ENCODE measurements at regions not wholly inside any gene's neighbourhood (a gene's known extent, or its start where the extent isn't known, plus 50 kb on each side); places are given as distances from the start of the nearest gene placed in this dataset.

DNA sequence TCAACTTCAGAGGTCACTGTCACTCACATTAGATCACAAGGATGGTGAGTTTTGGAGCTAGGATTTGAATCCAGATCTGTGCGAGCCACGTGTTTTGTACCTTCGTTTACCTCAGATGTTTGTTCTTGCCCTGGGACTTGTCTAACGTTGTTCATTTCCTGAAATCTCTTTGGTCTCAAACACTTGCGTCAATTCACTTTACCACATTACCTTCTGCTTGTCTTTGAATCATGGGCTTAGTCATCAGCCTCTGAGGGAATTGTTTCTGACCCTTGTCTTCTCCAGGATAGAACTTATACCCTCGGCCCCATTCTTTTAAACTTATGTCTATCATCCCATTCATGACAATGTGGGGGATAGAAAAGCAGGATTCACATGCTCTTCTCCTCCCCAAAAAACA is 282.7 kb downstream of the DCDC2C start:
- ATAC-seq (no peak), DNase-seq (ENCODE audit: low spot score in 2 of 2) (no peak)
- H3K9me3 Mint-ChIP-seq: peaks cover 3 to 6% of the 10 kb centered on the region in 2 donors
- peaks cover 3 to 4% of the 10 kb centered on the region in 2 donors for H3K36me3 Mint-ChIP-seq
- H3K27ac Mint-ChIP-seq: no peak overlapping the region

DNA sequence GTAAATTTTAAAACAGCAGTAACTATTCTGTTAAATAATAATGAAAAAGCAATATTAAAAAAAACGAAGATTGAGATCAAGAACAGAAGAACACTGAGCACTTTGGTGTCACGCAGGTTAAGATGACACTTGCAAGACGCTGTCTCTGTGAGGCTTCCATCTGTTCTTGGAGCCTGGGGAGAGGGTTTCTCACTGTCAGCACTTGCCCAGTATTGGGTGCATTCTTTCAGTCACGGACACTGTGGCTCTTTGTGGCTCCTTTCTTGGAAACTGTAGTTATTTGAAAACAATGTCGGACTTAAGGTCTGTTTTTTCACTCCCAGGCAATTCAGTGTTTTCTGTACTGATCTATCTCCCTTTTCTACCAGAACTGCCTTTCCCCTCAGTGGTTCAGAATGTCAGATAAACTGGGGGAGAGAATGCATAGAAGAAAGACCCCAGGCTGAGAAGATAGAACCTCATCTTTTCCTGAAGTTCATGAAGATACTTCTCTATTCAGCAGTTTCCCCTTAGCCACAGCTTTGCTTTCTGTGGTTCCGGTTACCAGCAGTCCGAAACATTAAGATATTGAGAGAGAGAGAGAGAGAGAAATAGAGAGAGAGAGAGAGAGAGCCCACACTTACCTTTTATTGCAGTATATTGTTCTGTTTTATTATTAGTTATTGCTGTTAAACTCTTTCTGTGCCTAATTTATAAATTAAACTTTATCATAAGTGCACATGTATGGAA is 283.3 kb downstream of the DCDC2C start:
- no peak for DNase-seq (ENCODE audit: low spot score in 2 of 2)
- ATAC-seq: no peak
- Mint-ChIP-seq H3K36me3 (peaks cover 5 to 9% of the 10 kb centered on the region in 2 donors), H3K27ac (no peak overlapping the region), H3K9me3 (peaks cover 8 to 10% of the 10 kb centered on the region in 2 donors)

DNA sequence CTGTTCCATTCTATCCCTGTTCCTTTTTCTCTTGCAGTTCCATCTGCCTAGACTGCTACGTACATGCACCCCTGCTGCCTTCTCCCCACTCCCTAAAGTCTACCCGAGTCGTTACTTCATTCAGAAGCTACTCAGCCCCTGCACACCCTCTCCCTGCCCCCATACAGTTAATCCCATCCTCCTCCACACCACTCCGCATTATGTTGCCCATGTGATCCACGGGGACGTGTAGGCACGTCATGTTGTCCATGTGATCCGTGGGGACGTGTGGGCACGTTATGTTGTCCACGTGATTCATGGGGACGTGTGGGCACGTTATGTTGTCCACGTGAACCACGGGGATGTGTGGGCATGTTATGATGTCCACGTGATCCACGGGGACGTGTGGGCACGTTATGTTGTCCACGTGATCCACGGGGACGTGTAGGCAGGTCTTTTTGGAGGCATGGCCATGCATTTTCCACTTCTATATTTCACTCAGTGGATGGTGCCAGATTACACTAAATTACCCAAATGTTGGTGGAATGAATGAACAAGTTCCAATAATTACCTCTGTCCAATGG is 299.5 kb downstream of the DCDC2C start:
- peaks cover 0 to 5% of the 10 kb centered on the region in 2 donors for H3K36me3 Mint-ChIP-seq
- H3K27ac Mint-ChIP-seq: no peak overlapping the region
- no peak for ATAC-seq
- peaks cover 11 to 19% of the 10 kb centered on the region in 2 donors for H3K9me3 Mint-ChIP-seq
- DNase-seq (ENCODE audit: low spot score in 2 of 2): no peak

DNA sequence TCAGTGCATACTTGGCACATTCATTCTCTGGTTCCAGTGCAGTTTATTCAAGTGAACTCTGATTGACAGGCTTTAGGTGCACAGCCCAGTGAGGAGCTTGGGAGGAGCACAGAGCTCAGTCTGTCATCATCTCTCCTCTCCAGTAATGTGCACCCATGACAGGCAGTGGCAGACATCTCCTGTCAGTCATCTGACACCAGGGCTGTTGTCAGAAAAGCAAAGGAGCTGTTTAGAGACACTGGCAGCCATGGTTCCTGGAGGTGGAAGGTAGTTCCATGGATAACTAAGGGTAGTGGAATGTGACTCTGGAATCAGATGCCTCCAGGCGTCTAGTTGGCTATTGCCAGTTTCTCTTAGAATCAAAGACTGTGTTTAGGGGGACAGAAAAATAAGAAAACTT is 308.8 kb downstream of the DCDC2C start:
- DNase-seq (ENCODE audit: low spot score in 2 of 2): no peak
- ATAC-seq: no peak

GRCh38 chr2:4018535-4018934 is 315.2 kb downstream of the DCDC2C start:
- Mint-ChIP-seq H3K9me3 (peaks cover 8 to 18% of the 10 kb centered on the region in 2 donors), H3K36me3 (peaks cover 0 to 4% of the 10 kb centered on the region in 2 donors), H3K27ac (no peak overlapping the region)
- ATAC-seq (no peak), DNase-seq (ENCODE audit: low spot score in 2 of 2) (no peak)

More for the DNA sequence above, 308.8 kb downstream of the DCDC2C start:
- H3K36me3 Mint-ChIP-seq: peaks cover 0 to 4% of the 10 kb centered on the region in 2 donors
- peaks cover 17 to 21% of the 10 kb centered on the region in 2 donors for H3K9me3 Mint-ChIP-seq
- no peak overlapping the region for H3K27ac Mint-ChIP-seq

GRCh38 chr2:4020153-4020552 is 316.8 kb downstream of the DCDC2C start:
- H3K27ac Mint-ChIP-seq: no peak overlapping the region
- peaks cover 8 to 16% of the 10 kb centered on the region in 2 donors for H3K9me3 Mint-ChIP-seq
- peaks cover 0 to 4% of the 10 kb centered on the region in 2 donors for H3K36me3 Mint-ChIP-seq
- DNase-seq (ENCODE audit: low spot score in 2 of 2): no peak
- no peak for ATAC-seq

DNA sequence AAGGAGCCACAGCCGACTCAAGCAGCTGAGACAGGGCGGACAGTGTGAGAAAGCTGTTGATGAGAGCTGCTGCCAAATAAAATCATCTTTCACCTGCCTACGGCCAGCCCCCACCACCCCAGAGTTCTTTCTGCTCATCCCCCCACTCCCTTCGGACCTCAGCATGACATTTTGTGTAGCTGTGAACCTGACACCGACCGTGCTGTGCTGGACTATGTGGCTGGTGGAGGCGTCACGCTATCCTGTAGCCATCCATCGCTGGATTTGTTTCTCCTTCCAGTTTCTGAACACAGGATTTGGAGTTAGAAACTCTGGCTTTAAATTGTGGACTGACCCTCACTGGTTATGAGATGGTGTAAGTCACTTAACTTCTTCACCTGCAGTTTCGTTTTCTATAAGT is 317.3 kb downstream of the DCDC2C start:
- Mint-ChIP-seq H3K27ac (no peak overlapping the region), H3K36me3 (peaks cover 0 to 4% of the 10 kb centered on the region in 2 donors), H3K9me3 (peaks cover 8 to 16% of the 10 kb centered on the region in 2 donors)
- DNase-seq (ENCODE audit: low spot score in 2 of 2): no peak
- ATAC-seq: no peak

DNA sequence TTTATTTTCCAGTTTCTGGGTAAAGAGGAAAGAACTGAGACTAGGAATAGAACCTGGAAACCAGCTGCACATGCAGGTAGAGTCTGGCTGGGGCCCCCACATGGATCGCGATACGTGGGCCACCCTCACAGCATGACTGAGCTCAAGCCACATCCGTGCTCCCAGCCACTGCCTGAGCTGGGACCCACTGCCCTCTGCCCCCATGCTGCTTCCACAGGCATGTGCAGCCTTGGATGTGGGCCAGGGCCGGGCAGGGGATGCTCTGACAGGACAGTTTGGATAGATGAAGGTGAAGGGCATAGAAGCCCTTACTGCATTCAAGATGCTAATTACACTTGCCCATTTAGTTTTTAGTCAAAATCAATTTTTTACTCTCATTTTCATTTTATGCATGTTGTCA is 321.2 kb downstream of the DCDC2C start:
- H3K27ac Mint-ChIP-seq: no peak overlapping the region
- ATAC-seq: no peak
- peaks cover 0 to 4% of the 10 kb centered on the region in 2 donors for H3K36me3 Mint-ChIP-seq
- DNase-seq (ENCODE audit: low spot score in 2 of 2): no peak
- peaks cover 6 to 8% of the 10 kb centered on the region in 2 donors for H3K9me3 Mint-ChIP-seq

- no peak for DNase-seq (ENCODE audit: low spot score in 2 of 2)
- Mint-ChIP-seq H3K27ac (no peak overlapping the region), H3K9me3 (peaks cover 0 to 6% of the 10 kb centered on the region in 2 donors), H3K36me3 (no peaks in the 10 kb centered on the region)
- no peak for ATAC-seq
Observed at GRCh38 chr2:4029081-4029480, 325.7 kb downstream of the DCDC2C start.

GRCh38 chr2:4039896-4040295 is 336.5 kb downstream of the DCDC2C start:
- no peak for ATAC-seq
- H3K36me3 Mint-ChIP-seq: peaks cover 0 to 6% of the 10 kb centered on the region in 2 donors
- H3K27ac Mint-ChIP-seq: no peak overlapping the region

DNA sequence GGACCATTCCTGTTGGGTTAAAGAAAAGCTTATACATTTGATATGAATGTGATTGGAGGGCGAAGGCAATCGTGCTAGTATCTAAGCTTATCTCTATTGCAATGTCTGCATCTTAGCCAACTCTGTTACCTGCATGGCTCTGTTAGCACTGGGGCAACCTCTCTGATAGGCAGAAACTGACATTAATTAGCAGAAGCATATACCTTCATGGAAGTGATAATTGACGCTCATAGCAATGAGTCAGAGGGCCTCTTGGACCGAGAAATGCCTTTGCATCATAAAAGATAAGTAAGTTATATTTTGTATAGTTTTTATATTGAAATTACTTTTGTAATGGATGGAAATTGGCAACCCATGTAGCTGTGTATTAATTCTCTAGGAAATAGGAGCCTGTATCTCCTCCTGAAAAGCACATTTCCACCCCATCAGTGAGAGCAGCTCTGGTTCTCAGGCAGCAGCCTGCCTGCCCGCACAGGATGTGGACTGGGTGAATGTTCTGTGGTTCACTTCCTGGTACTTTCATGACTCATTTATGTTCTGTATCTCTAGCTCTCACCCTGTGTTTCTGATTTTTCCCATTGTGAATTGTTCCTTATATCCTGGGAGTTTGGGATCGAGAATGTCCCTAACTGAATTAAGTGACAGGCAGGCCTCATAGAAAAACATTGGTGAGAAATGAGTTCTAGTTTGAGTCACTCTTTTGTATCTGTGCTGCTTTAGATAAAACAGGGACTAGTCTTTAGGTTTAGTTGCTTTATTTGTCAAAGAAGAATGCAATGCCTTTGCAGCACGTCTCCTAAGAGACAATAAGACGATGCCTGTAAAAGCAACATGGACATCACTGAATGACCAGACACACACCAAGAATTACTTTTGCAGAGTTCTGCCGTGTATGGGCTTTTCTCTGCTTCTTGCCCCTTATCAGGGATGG is 344.9 kb downstream of the DCDC2C start:
- H3K27ac Mint-ChIP-seq: no peak overlapping the region
- ATAC-seq (peak; percentile 69 to 89), DNase-seq (ENCODE audit: low spot score in 2 of 2) (no peak)
- no peaks in the 10 kb centered on the region for H3K36me3 Mint-ChIP-seq
- H3K9me3 Mint-ChIP-seq: peaks cover 0 to 7% of the 10 kb centered on the region in 2 donors

More at GRCh38 chr2:4039896-4040295, 336.5 kb downstream of the DCDC2C start:
- H3K9me3 Mint-ChIP-seq: peaks cover 6 to 20% of the 10 kb centered on the region in 2 donors
- no peak for DNase-seq (ENCODE audit: low spot score in 2 of 2)

DNA sequence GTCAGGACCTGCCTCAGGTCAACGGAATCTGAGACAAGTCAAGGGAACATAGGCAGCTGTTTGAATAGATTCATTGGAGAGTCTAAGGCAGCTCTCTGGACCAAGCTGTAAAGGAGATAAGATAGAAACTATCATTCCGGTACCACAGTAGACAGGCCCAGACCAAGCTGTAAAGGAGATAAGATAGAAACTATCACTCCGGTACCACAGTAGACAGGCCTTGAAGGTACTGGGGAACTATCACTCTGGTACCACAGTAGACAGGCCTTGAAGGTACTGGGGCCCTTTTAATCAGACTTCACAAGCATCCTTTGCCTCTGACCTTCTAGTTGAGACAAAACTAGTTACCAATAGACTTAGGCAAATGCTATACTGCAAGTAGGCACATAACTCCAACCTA is 346.1 kb downstream of the DCDC2C start:
- no peaks in the 10 kb centered on the region for H3K9me3 Mint-ChIP-seq
- no peak for ATAC-seq
- no peak for DNase-seq (ENCODE audit: low spot score in 2 of 2)
- no peak overlapping the region for H3K27ac Mint-ChIP-seq
- no peaks in the 10 kb centered on the region for H3K36me3 Mint-ChIP-seq

GRCh38 chr2:4053769-4054493 is 350.6 kb downstream of the DCDC2C start:
- Mint-ChIP-seq H3K27ac (no peak overlapping the region), H3K9me3 (no peaks in the 10 kb centered on the region), H3K36me3 (no peaks in the 10 kb centered on the region)
- DNase-seq (ENCODE audit: low spot score in 2 of 2): no peak
- ATAC-seq: no peak

DNA sequence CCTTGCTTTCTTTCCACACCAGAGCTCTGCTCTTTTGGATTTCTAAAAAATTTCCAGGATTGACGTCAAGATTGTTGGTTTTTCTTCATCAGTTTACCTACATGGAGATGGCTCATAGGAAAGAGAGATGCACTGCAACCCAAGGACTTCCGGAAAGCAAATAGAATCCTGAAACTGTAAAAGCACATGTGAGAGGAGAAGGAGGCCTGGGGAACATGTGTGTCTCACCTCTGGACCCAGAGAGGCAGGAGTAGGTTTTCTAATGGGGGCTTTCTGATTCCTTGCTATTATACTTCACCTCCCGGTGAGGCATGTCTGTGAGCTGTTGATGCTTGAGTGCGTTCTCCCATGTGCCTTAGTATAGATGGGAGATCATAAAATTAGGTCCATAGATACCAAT is 362.8 kb downstream of the DCDC2C start:
- Mint-ChIP-seq H3K9me3 (peaks cover 0 to 9% of the 10 kb centered on the region in 2 donors), H3K36me3 (no peaks in the 10 kb centered on the region), H3K27ac (no peak overlapping the region)
- ATAC-seq (no peak), DNase-seq (ENCODE audit: low spot score in 2 of 2) (no peak)

DNA sequence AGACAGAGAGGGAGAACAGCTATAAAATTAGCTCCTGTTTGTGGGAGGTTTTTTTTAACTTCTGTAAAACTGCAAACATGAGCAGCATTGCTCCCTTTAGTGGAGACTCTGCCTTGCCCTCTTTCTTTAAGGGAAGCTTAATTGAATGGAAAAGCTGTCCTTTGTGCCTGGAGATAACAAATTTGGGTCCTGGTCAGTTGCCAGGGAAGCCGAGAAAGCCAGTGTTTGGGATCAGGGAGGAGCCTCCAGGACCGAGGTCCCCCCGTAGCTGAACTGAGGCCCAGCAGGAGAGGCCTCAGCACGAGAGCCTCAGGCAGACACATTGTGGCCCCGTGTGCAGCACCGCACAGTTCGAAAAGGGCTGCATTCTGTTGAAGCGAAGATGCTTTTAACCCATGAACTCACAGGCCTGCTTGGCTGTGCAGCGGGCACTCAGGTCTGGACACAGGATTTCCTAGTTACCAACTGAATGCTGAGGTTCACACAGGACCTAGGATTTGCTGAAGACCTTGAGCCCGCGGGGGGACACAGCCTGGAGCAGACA is 369.7 kb downstream of the DCDC2C start:
- Mint-ChIP-seq H3K9me3 (no peaks in the 10 kb centered on the region), H3K36me3 (no peaks in the 10 kb centered on the region), H3K27ac (no peak overlapping the region)
- DNase-seq (ENCODE audit: low spot score in 2 of 2) (no peak), ATAC-seq (no peak)

- DNase-seq (ENCODE audit: low spot score in 2 of 2): no peak
- no peak for ATAC-seq
- peaks cover 2 to 5% of the 10 kb centered on the region in 2 donors for H3K9me3 Mint-ChIP-seq
- H3K36me3 Mint-ChIP-seq: peaks cover 0 to 4% of the 10 kb centered on the region in 2 donors
- H3K27ac Mint-ChIP-seq: no peak overlapping the region
Observed at GRCh38 chr2:4077017-4077416, 373.6 kb downstream of the DCDC2C start.
